ENCODE measurements at regions not wholly inside any gene's neighbourhood (a gene's known extent, or its start where the extent isn't known, plus 50 kb on each side); places are given as distances from the start of the nearest gene placed in this dataset.

- TF ChIP-seq CTCF (IDR thresholded peaks at IDR 0.05) (no peak), POLR2AphosphoS5 (IDR thresholded peaks at IDR 0.05) (no peak)
These were observed 61.6 kb upstream of the MAFB start for GRCh38 chr20:40750541-40751035.
